K562 (cell line): ENCODE measurements at regions not wholly inside any gene's neighbourhood (a gene's known extent, or its start where the extent isn't known, plus 50 kb on each side); places are given as distances from the start of the nearest gene placed in this dataset.

Source experiments
- ATAC-seq: fragments of 200-7000 bp; cut with Tn5 transposase; 3 replicates; pipeline ENCODE4 v1.9.1; 2020; ENCODE audit warnings: moderate library complexity
- BruUV-seq: library from RNA; stranded (reverse); fragments of 400-500 nt; replicated peaks from 2 replicates; lab custom pipeline; 2021; lab: Mats Ljungman, UMichigan
- CTCF ChIA-PET: fragments of 300-600 bp; formaldehyde crosslinking; extraction: SDS; loops from one replicate; lab custom pipeline; 2021; ENCODE audit warnings: low intra/inter-chr PET ratio; lab: Yijun Ruan, JAX
- POLR2A ChIA-PET: fragments of 300-600, 350-650 bp; sonication (Branson Sonifier 250); formaldehyde crosslinking; extraction: SDS; loops from one replicate; lab custom pipeline; 2021; ENCODE audit warnings: antibody characterized with exemption, inconsistent platforms; lab: Yijun Ruan, JAX
- DNase-seq, 4 experiments: peaks; one replicate each; pipeline versions ENCODE4 v3.0.0 to v3.0.0-alpha.2; 2011 to 2018; ENCODE audit warnings: low spot score in 3 of 4, mixed read lengths in 3 of 4; ENCODE audit errors: extremely low read depth in 1 of 4
- FAIRE-seq: peaks from 2 replicates; lab custom pipeline; 2011; peaks lifted over from hg19 to GRCh38; lab: Jason Lieb, UNC
- H2AFZ ChIP-seq: 2 replicates; pipeline ENCODE4 v1.6.0; 2011; ENCODE audit warnings: low read depth, low read length, control low read depth, inconsistent platforms
- H3K27ac ChIP-seq: fragments of 200-600 bp; 3 replicates; pipeline ENCODE4 v1.8.0; 2011; ENCODE audit warnings: low read depth, mild to moderate bottlenecking, control low read depth, inconsistent platforms, low read length, moderate library complexity, mixed read lengths; ENCODE audit errors: extremely low read depth
- H3K27me3 ChIP-seq, 2 experiments: fragments of 300-600 bp in 1 of 2; 2 replicates in 1 of 2; 3 replicates in 1 of 2; pipeline versions ENCODE4 v1.6.0 to v1.8.0; 2011; ENCODE audit warnings: inconsistent platforms in 2 of 2, low read length in 2 of 2, mild to moderate bottlenecking in 1 of 2, mixed read lengths in 1 of 2, moderate library complexity in 1 of 2; ENCODE audit not compliant: control insufficient read depth in 2 of 2, insufficient read depth in 2 of 2
- H3K36me3 ChIP-seq: fragments of 300-600 bp; 3 replicates; pipeline ENCODE4 v1.8.0; 2011; ENCODE audit warnings: mild to moderate bottlenecking, low read length, inconsistent platforms; ENCODE audit not compliant: control insufficient read depth, insufficient read depth
- H3K4me1 ChIP-seq, 2 experiments: fragments of 200-600 bp in 1 of 2; replicated peaks in 1 of 2; 2 replicates in 1 of 2; 3 replicates in 1 of 2; pipeline versions ENCODE4 v1.5.1 to v1.8.0; 2011; ENCODE audit warnings: inconsistent platforms in 2 of 2, low read length in 2 of 2, mild to moderate bottlenecking in 1 of 2, mixed read lengths in 1 of 2, moderate library complexity in 1 of 2; ENCODE audit not compliant: control insufficient read depth in 2 of 2, insufficient read depth in 2 of 2
- H3K4me2 ChIP-seq: 2 replicates; pipeline ENCODE4 v1.6.1; 2011; ENCODE audit warnings: low read length, control low read depth, inconsistent platforms, mixed read lengths; ENCODE audit not compliant: insufficient read depth
- H3K4me3 ChIP-seq: fragments of 200-600 bp; sonication (generic), shearing (Covaris generic); 2 replicates; pipeline ENCODE4 v1.5.1; 2016; ENCODE audit warnings: control low read depth, inconsistent platforms
- H3K79me2 ChIP-seq: fragments of 200-600 bp; 3 replicates; pipeline ENCODE4 v1.8.0; 2011; ENCODE audit warnings: low read length, inconsistent platforms; ENCODE audit not compliant: control insufficient read depth, insufficient read depth
- H3K9ac ChIP-seq, 2 experiments: 2 replicates each; pipeline versions ENCODE4 v1.6.0 to v1.6.1; 2011; ENCODE audit warnings: low read depth in 2 of 2, low read length in 2 of 2, control low read depth in 1 of 2, inconsistent platforms in 1 of 2, mild to moderate bottlenecking in 1 of 2, mixed read lengths in 1 of 2; ENCODE audit not compliant: insufficient read depth in 1 of 2
- H3K9me1 ChIP-seq: one replicate; pipeline ENCODE4 v1.6.0; 2011; ENCODE audit warnings: inconsistent platforms, mild to moderate bottlenecking, low read length, moderate library complexity; ENCODE audit not compliant: control insufficient read depth, insufficient read depth
- H3K9me3 ChIP-seq: replicated peaks from 2 replicates; pipeline ENCODE4 v1.5.1; 2011; ENCODE audit warnings: low read depth, low read length, inconsistent platforms; ENCODE audit not compliant: control insufficient read depth, insufficient read depth
- H4K20me1 ChIP-seq: replicated peaks from 2 replicates; pipeline ENCODE4 v1.6.1; 2011; ENCODE audit warnings: low read length, inconsistent platforms, mixed read lengths; ENCODE audit not compliant: control insufficient read depth, insufficient read depth
- BRF1 ChIP-seq: IDR thresholded peaks from 3 replicates; pipeline ENCODE4 v1.6.1; 2011; ENCODE audit warnings: borderline replicate concordance, mild to moderate bottlenecking; ENCODE audit not compliant: insufficient read length; ENCODE audit errors: extremely low read depth
- ETV1 ChIP-seq: fragments of 450-650 bp; conservative IDR thresholded peaks from 2 replicates; pipeline ENCODE4 v1.6.1; 2016; ENCODE audit warnings: missing genetic modification characterization, control low read depth, low read depth, missing compliant biosample characterization
- HDGF ChIP-seq: fragments of 450-650 bp; IDR thresholded peaks from 2 replicates; pipeline ENCODE4 v1.6.1; 2016
- HNRNPUL1 ChIP-seq: fragments of 200-400 bp; formaldehyde crosslinking; IDR thresholded peaks from 2 replicates; pipeline ENCODE4 v1.6.1; 2017; ENCODE audit warnings: low read length
- KAT2B ChIP-seq: IDR thresholded peaks from one replicate; pipeline ENCODE4 v1.6.1; 2012; ENCODE audit warnings: low read depth, mild to moderate bottlenecking, control low read depth, inconsistent platforms, low read length, moderate library complexity
- KAT8 ChIP-seq: fragments of 450-650 bp; IDR thresholded peaks from 2 replicates; pipeline ENCODE4 v1.6.1; 2016; ENCODE audit warnings: low read depth, mild to moderate bottlenecking
- MYBL2 ChIP-seq, 2 experiments: fragments of 450-650 bp in 1 of 2; sonication (generic) in 1 of 2; formaldehyde crosslinking in 1 of 2; IDR thresholded peaks; 2 replicates each; pipeline versions ENCODE4 v1.6.1 to v1.8.1; 2017 to 2022; ENCODE audit warnings: borderline replicate concordance in 1 of 2, inconsistent platforms in 1 of 2, low read depth in 1 of 2, mild to moderate bottlenecking in 1 of 2, missing genetic modification reagents in 1 of 2, moderate library complexity in 1 of 2
- NFXL1 ChIP-seq: fragments of 450-650 bp; formaldehyde crosslinking; IDR thresholded peaks from 2 replicates; pipeline ENCODE4 v1.4.0; 2021; ENCODE audit warnings: mild to moderate bottlenecking
- PHF8 ChIP-seq: fragments of 200-600 bp; sonication (generic); IDR thresholded peaks from 2 replicates; pipeline ENCODE4 v1.6.1; 2012; ENCODE audit warnings: mixed run types, mild to moderate bottlenecking, inconsistent platforms, low read length, moderate library complexity, borderline replicate concordance
- POLR2B ChIP-seq: fragments of 450-650 bp; IDR thresholded peaks from 2 replicates; pipeline ENCODE4 v1.6.1; 2018; ENCODE audit warnings: low read depth; ENCODE audit not compliant: partially characterized antibody
- SREBF2 ChIP-seq: sonication (generic); formaldehyde crosslinking; IDR thresholded peaks from 2 replicates; pipeline ENCODE4 v1.4.0; 2020; ENCODE audit warnings: mild to moderate bottlenecking, missing genetic modification reagents
- STAT5B ChIP-seq: fragments of 250-450 bp; sonication (Bioruptor Pico); IDR thresholded peaks from 2 replicates; pipeline ENCODE4 v1.8.0; 2021; ENCODE audit warnings: mild to moderate bottlenecking, inconsistent platforms
- TARDBP ChIP-seq: fragments of 450-650 bp; IDR thresholded peaks from 2 replicates; pipeline ENCODE4 v1.6.1; 2016
- TRIM24 ChIP-seq, 2 experiments: fragments of 450-650 bp; IDR thresholded peaks; 2 replicates each; pipeline ENCODE4 v1.6.1; 2016
- ZBTB8A ChIP-seq: fragments of 450-650 bp; IDR thresholded peaks from 2 replicates; pipeline ENCODE4 v1.6.1; 2018; ENCODE audit warnings: mild to moderate bottlenecking, moderate library complexity; ENCODE audit not compliant: partially characterized antibody
- ZFP30 ChIP-seq: fragments of 250-450 bp; sonication (Bioruptor Pico); IDR thresholded peaks from 2 replicates; pipeline ENCODE4 v1.8.0; 2022; ENCODE audit warnings: moderate library complexity, mild to moderate bottlenecking, inconsistent platforms, borderline replicate concordance
- ZNF41 ChIP-seq: fragments of 250-450 bp; sonication (Bioruptor Pico); conservative IDR thresholded peaks from 2 replicates; pipeline ENCODE4 v1.4.0; 2020; ENCODE audit warnings: mild to moderate bottlenecking
- ZNF584 ChIP-seq: fragments of 200-800 bp; sonication (Bioruptor generic); IDR thresholded peaks from 2 replicates; pipeline ENCODE4 v1.6.1; 2016; ENCODE audit warnings: low read depth, mild to moderate bottlenecking, missing genetic modification characterization, missing compliant biosample characterization
- WGBS: fragments of 100-300 bp; shearing (Covaris generic); methylation state at CpG from one replicate; pipeline ENCODE4 v1.1.6; 2016; ENCODE audit warnings: low coverage, mixed read lengths; ENCODE audit not compliant: insufficient coverage; ENCODE audit errors: missing lambda C conversion rate; 5-methylcytosine and 5-hydroxymethylcytosine counted together
- in situ Hi-C: fragments of 300-500 bp; cut with MboI; formaldehyde crosslinking; loops from 4 replicates; pipeline ENCODE4 v1.15.0; 2018; ENCODE audit warnings: inconsistent platforms, mixed read lengths
- intact Hi-C: fragments of 100-400 bp; cut with micrococcal nuclease; formaldehyde crosslinking; loops from 2 replicates; pipeline ENCODE4 v1.14.2; 2022
- TF ChIP-seq, protein P1 (sequence below), 2 experiments: fragments of 450-650 bp in 1 of 2; IDR thresholded peaks; 2 replicates each; pipeline ENCODE4 v1.6.1; 2011 to 2017; ENCODE audit warnings: low read depth in 2 of 2, antibody characterized with exemption in 1 of 2, borderline replicate concordance in 1 of 2, low read length in 1 of 2, mild to moderate bottlenecking in 1 of 2, mixed read lengths in 1 of 2; ENCODE audit not compliant: control insufficient read depth in 1 of 2
- TF ChIP-seq, protein P2 (sequence below): fragments of 250-450 bp; sonication (Bioruptor Pico); IDR thresholded peaks from 2 replicates; pipeline ENCODE4 v1.4.0; 2020; ENCODE audit warnings: mild to moderate bottlenecking

GRCh38 chrX:144791298-144791697, 456.0 kb upstream of the SPANXN1 start (continued):
- TF ChIP-seq SREBF2 (no peak), STAT5B (CRISPR knock-in tag) (no peak), POLR2B (no peak), ZNF584 (CRISPR knock-in tag) (no peak), ZFP30 (CRISPR knock-in tag) (no peak), HDGF (no peak), TARDBP (no peak), TRIM24 (IDR thresholded peaks at IDR 0.05) (no peak)
- TF ChIP-seq, protein P1, sequence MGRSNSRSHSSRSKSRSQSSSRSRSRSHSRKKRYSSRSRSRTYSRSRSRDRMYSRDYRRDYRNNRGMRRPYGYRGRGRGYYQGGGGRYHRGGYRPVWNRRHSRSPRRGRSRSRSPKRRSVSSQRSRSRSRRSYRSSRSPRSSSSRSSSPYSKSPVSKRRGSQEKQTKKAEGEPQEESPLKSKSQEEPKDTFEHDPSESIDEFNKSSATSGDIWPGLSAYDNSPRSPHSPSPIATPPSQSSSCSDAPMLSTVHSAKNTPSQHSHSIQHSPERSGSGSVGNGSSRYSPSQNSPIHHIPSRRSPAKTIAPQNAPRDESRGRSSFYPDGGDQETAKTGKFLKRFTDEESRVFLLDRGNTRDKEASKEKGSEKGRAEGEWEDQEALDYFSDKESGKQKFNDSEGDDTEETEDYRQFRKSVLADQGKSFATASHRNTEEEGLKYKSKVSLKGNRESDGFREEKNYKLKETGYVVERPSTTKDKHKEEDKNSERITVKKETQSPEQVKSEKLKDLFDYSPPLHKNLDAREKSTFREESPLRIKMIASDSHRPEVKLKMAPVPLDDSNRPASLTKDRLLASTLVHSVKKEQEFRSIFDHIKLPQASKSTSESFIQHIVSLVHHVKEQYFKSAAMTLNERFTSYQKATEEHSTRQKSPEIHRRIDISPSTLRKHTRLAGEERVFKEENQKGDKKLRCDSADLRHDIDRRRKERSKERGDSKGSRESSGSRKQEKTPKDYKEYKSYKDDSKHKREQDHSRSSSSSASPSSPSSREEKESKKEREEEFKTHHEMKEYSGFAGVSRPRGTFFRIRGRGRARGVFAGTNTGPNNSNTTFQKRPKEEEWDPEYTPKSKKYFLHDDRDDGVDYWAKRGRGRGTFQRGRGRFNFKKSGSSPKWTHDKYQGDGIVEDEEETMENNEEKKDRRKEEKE (IDR thresholded peaks at IDR 0.05; ENCODE audit: borderline replicate concordance in 1 of 2, control insufficient read depth in 1 of 2, low read depth in 2 of 2, low read length in 1 of 2), result no peak

DNA sequence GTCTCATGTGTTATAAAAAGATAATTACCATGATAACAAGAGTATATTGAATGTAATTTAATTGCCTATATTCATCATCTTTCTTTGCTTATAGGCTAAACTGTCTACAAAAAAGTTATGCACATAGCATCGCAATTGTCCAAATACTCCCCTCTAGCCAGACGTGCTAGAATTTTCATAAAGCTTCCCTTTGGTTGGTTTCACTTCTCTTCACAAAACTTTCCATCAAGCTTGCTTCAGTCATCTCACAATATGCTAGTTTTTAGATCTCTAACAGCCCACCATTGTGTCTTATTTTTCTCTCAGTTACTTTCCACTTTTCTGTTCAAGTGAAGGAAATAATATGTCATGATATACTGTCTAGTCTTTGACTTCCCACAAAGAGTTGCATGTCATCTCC, 448.3 kb upstream of the SPANXN1 start:
- Histone ChIP-seq H3K9me3 (no peaks in the 10 kb centered on the region), H3K36me3 (no peaks in the 10 kb centered on the region), H3K9me1 (no peaks in the 10 kb centered on the region), H3K4me1 (no peaks in the 10 kb centered on the region), H3K4me3 (no peak overlapping the region), H3K27me3 (no peaks in the 10 kb centered on the region), H3K9ac (no peak overlapping the region), H2AFZ (no peak overlapping the region), H3K79me2 (no peaks in the 10 kb centered on the region), H3K27ac (no peak overlapping the region), H3K4me2 (no peak overlapping the region), H4K20me1 (no peaks in the 10 kb centered on the region)
- no peak for DNase-seq
- ChIA-PET CTCF (no interaction called here), POLR2A (no interaction called here)
- BruUV-seq, result no TSS peak
- no peak for ATAC-seq
- WGBS, result 0% methylated on average over 1 of the region's 2 CpGs
- in situ Hi-C loops (no loop called here), intact Hi-C loops (no loop called here)
- FAIRE-seq, result no peak
- no peak for TF ChIP-seq BRF1
- TF ChIP-seq HNRNPUL1, result no peak
- no peak for TF ChIP-seq KAT2B
- TF ChIP-seq PHF8, result no peak
- no peak for TF ChIP-seq MYBL2 (IDR thresholded peaks at IDR 0.05; ENCODE audit: low read depth)
- TF ChIP-seq MYBL2 (CRISPR knock-in tag; IDR thresholded peaks at IDR 0.05; ENCODE audit: borderline replicate concordance), result no peak
- no peak for TF ChIP-seq ZNF41 (CRISPR knock-in tag)
- TF ChIP-seq, protein P2, sequence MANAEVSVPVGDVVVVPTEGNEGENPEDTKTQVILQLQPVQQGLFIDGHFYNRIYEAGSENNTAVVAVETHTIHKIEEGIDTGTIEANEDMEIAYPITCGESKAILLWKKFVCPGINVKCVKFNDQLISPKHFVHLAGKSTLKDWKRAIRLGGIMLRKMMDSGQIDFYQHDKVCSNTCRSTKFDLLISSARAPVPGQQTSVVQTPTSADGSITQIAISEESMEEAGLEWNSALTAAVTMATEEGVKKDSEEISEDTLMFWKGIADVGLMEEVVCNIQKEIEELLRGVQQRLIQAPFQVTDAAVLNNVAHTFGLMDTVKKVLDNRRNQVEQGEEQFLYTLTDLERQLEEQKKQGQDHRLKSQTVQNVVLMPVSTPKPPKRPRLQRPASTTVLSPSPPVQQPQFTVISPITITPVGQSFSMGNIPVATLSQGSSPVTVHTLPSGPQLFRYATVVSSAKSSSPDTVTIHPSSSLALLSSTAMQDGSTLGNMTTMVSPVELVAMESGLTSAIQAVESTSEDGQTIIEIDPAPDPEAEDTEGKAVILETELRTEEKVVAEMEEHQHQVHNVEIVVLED, result no peak
- no peak for TF ChIP-seq ZBTB8A
- TF ChIP-seq NFXL1, result no peak
- no peak for TF ChIP-seq KAT8
- no peak for TF ChIP-seq ETV1
